22Rv1 (cell line): ENCODE measurements at regions not wholly inside any gene's neighbourhood (a gene's known extent, or its start where the extent isn't known, plus 50 kb on each side); places are given as distances from the start of the nearest gene placed in this dataset.

ENCODE experiments used
- ZFX ChIP-seq: fragments of 450-650 bp; IDR thresholded peaks from 2 replicates; pipeline ENCODE4 v1.6.1; 2017; ENCODE audit warnings: antibody characterized with exemption, borderline replicate concordance
- TF ChIP-seq, protein P1 (sequence below): fragments of 450-650 bp; IDR thresholded peaks from 2 replicates; pipeline ENCODE4 v1.5.1; 2017; ENCODE audit warnings: mild to moderate bottlenecking

DNA sequence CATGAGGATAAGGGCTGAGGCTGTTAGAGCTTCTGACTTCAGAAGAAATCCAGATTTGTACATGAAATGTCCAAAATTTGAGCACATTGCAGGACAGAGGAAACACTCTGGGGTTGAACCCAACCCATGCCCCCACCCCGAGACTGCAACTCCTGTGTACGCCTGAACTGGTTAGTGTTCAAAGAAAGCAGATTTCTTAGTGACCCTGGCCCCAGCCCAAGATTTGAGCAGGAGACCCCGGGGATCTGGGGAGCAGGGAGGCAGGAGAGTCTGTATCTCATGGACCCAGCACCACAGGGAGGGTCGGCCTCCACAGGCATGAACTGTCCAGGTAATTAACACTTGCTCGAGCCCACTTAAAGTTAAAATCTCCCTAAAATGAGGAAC is 69.3 kb upstream of the WNT7B start:
- TF ChIP-seq, protein P1, sequence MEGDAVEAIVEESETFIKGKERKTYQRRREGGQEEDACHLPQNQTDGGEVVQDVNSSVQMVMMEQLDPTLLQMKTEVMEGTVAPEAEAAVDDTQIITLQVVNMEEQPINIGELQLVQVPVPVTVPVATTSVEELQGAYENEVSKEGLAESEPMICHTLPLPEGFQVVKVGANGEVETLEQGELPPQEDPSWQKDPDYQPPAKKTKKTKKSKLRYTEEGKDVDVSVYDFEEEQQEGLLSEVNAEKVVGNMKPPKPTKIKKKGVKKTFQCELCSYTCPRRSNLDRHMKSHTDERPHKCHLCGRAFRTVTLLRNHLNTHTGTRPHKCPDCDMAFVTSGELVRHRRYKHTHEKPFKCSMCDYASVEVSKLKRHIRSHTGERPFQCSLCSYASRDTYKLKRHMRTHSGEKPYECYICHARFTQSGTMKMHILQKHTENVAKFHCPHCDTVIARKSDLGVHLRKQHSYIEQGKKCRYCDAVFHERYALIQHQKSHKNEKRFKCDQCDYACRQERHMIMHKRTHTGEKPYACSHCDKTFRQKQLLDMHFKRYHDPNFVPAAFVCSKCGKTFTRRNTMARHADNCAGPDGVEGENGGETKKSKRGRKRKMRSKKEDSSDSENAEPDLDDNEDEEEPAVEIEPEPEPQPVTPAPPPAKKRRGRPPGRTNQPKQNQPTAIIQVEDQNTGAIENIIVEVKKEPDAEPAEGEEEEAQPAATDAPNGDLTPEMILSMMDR, result no peak
- no peak for TF ChIP-seq ZFX
